IMR-90 (cell line): ENCODE measurements at regions not wholly inside any gene's neighbourhood (a gene's known extent, or its start where the extent isn't known, plus 50 kb on each side); places are given as distances from the start of the nearest gene placed in this dataset.

Experiments used
- ATAC-seq: fragments of 200-7000 bp; cut with Tn5 transposase; 2 replicates; pipeline ENCODE4 v1.9.1; 2020; ENCODE audit warnings: low read depth, mild to moderate bottlenecking, moderate library complexity
- BruUV-seq: library from RNA; stranded (reverse); fragments of 400-500 nt; replicated peaks from 2 replicates; lab custom pipeline; 2021; lab: Mats Ljungman, UMichigan
- CTCF ChIA-PET: fragments of 300-600 bp; formaldehyde crosslinking; extraction: SDS; loops from one replicate; lab custom pipeline; 2021; ENCODE audit warnings: antibody characterized with exemption; lab: Yijun Ruan, JAX
- POLR2A ChIA-PET: fragments of 300-600 bp; sonication (Branson Sonifier 250); formaldehyde crosslinking; loops from one replicate; lab custom pipeline; 2022; ENCODE audit warnings: antibody characterized with exemption; ENCODE audit not compliant: unreplicated experiment; lab: Charles Lee
- DNase-seq: peaks from one replicate; pipeline ENCODE4 v3.0.0; 2013
- H2AFZ ChIP-seq: replicated peaks from 2 replicates; pipeline ENCODE3; 2013; ENCODE audit warnings: low read length, mild to moderate bottlenecking; ENCODE audit not compliant: poor library complexity
- H2AK5ac ChIP-seq: 2 replicates; pipeline ENCODE4 v1.6.1; 2013; ENCODE audit warnings: low read depth, low read length, inconsistent platforms
- H2AK9ac ChIP-seq: replicated peaks from 2 replicates; pipeline ENCODE3; 2013; ENCODE audit warnings: mild to moderate bottlenecking, low read depth, low read length, moderate library complexity; ENCODE audit not compliant: poor library complexity
- H2BK120ac ChIP-seq: 2 replicates; pipeline ENCODE4 v1.6.1; 2013; ENCODE audit warnings: low read depth, low read length, inconsistent platforms
- H2BK15ac ChIP-seq: 3 replicates; pipeline ENCODE4 v1.6.1; 2013; ENCODE audit warnings: low read depth, low read length, inconsistent platforms
- H2BK20ac ChIP-seq: 2 replicates; pipeline ENCODE4 v1.6.1; 2013; ENCODE audit warnings: low read depth, mild to moderate bottlenecking, inconsistent platforms, low read length, moderate library complexity
- H2BK5ac ChIP-seq: 2 replicates; pipeline ENCODE4 v1.6.1; 2013; ENCODE audit warnings: mild to moderate bottlenecking, low read depth, low read length, inconsistent platforms; ENCODE audit not compliant: poor library complexity, severe bottlenecking
- H3K14ac ChIP-seq: replicated peaks from 2 replicates; pipeline ENCODE4 v1.6.1; 2013; ENCODE audit warnings: low read depth, low read length, inconsistent platforms
- H3K18ac ChIP-seq: 2 replicates; pipeline ENCODE4 v1.6.1; 2013; ENCODE audit warnings: low read depth, low read length, control low read depth
- H3K23ac ChIP-seq: 2 replicates; pipeline ENCODE4 v1.6.1; 2013; ENCODE audit warnings: low read depth, low read length, inconsistent platforms
- H3K27ac ChIP-seq: 2 replicates; pipeline ENCODE4 v1.5.1; 2013; ENCODE audit warnings: mild to moderate bottlenecking, control low read depth, low read length; ENCODE audit not compliant: insufficient read depth
- H3K27me3 ChIP-seq: 2 replicates; pipeline ENCODE4 v1.6.1; 2013; ENCODE audit warnings: low read length; ENCODE audit not compliant: control insufficient read depth, insufficient read depth
- H3K36me3 ChIP-seq: 2 replicates; pipeline ENCODE4 v1.6.1; 2013; ENCODE audit warnings: low read length, mixed read lengths; ENCODE audit not compliant: control insufficient read depth, insufficient read depth
- H3K4ac ChIP-seq: 2 replicates; pipeline ENCODE4 v1.6.1; 2013; ENCODE audit warnings: low read depth, low read length, inconsistent platforms
- H3K4me1 ChIP-seq: 2 replicates; pipeline ENCODE4 v1.6.1; 2013; ENCODE audit warnings: low read length, mixed read lengths; ENCODE audit not compliant: control insufficient read depth, insufficient read depth
- H3K4me2 ChIP-seq: 2 replicates; pipeline ENCODE4 v1.6.1; 2013; ENCODE audit warnings: low read depth, mild to moderate bottlenecking, control low read depth, low read length, moderate library complexity
- H3K4me3 ChIP-seq: 2 replicates; pipeline ENCODE4 v1.5.1; 2013; ENCODE audit warnings: low read depth, mild to moderate bottlenecking, control low read depth, low read length, moderate library complexity; ENCODE audit not compliant: insufficient read depth
- H3K56ac ChIP-seq: 2 replicates; pipeline ENCODE4 v1.6.1; 2013; ENCODE audit warnings: low read length, inconsistent platforms; ENCODE audit not compliant: insufficient read depth; ENCODE audit errors: extremely low read depth
- H3K79me1 ChIP-seq, 2 experiments: 2 replicates each; pipeline ENCODE4 v1.6.1; 2013; ENCODE audit warnings: low read length in 2 of 2, inconsistent platforms in 1 of 2, low read depth in 1 of 2
- H3K9ac ChIP-seq: 2 replicates; pipeline ENCODE4 v1.6.1; 2013; ENCODE audit warnings: low read depth, low read length, control low read depth
- H3K9me1 ChIP-seq: 2 replicates; pipeline ENCODE4 v1.6.1; 2013; ENCODE audit warnings: low read length, inconsistent platforms; ENCODE audit not compliant: insufficient read depth
- H3K9me3 ChIP-seq: 2 replicates; pipeline ENCODE4 v1.6.1; 2013; ENCODE audit warnings: low read length; ENCODE audit not compliant: control insufficient read depth, insufficient read depth
- H4K20me1 ChIP-seq: 2 replicates; pipeline ENCODE4 v1.6.1; 2013; ENCODE audit warnings: low read length, inconsistent platforms; ENCODE audit not compliant: insufficient read depth
- H4K5ac ChIP-seq: 2 replicates; pipeline ENCODE4 v1.6.1; 2013; ENCODE audit warnings: mild to moderate bottlenecking, low read depth, low read length, control low read depth
- H4K8ac ChIP-seq, 2 experiments: 2 replicates each; pipeline ENCODE4 v1.6.1; 2013; ENCODE audit warnings: low read depth in 2 of 2, low read length in 2 of 2, control low read depth in 1 of 2, inconsistent platforms in 1 of 2
- H4K91ac ChIP-seq: 2 replicates; pipeline ENCODE4 v1.6.1; 2013; ENCODE audit warnings: low read depth, low read length, inconsistent platforms; ENCODE audit not compliant: insufficient read depth
- BHLHE40 ChIP-seq: fragments of 150-350 bp; IDR thresholded peaks from 2 replicates; pipeline ENCODE4 v1.6.1; 2016; ENCODE audit warnings: mild to moderate bottlenecking, low read depth, low read length
- CEBPB ChIP-seq: IDR thresholded peaks from 2 replicates; pipeline ENCODE4 v1.6.1; 2012; ENCODE audit warnings: low read depth, low read length, improper control_type of control experiment
- CHD1 ChIP-seq: IDR thresholded peaks from 2 replicates; pipeline ENCODE4 v1.6.1; 2012; ENCODE audit warnings: low read depth, low read length, improper control_type of control experiment
- CTCF ChIP-seq: conservative IDR thresholded peaks from 2 replicates; pipeline ENCODE4 v1.5.1; 2012; ENCODE audit warnings: mild to moderate bottlenecking, low read depth, low read length, improper control_type of control experiment
- ELK1 ChIP-seq: fragments of 150-350 bp; IDR thresholded peaks from 2 replicates; pipeline ENCODE4 v1.6.1; 2016; ENCODE audit warnings: low read depth, mild to moderate bottlenecking, low read length, moderate library complexity, borderline replicate concordance
- FOS ChIP-seq: fragments of 150-350 bp; IDR thresholded peaks from 2 replicates; pipeline ENCODE4 v1.6.1; 2016; ENCODE audit warnings: low read depth, low read length
- MAFK ChIP-seq: IDR thresholded peaks from 2 replicates; pipeline ENCODE4 v1.6.1; 2012; ENCODE audit warnings: low read depth, low read length, improper control_type of control experiment
- MAZ ChIP-seq: IDR thresholded peaks from 2 replicates; pipeline ENCODE4 v1.6.1; 2012; ENCODE audit warnings: low read depth, mild to moderate bottlenecking, low read length, improper control_type of control experiment, moderate library complexity, borderline replicate concordance
- MXI1 ChIP-seq: IDR thresholded peaks from 2 replicates; pipeline ENCODE4 v1.6.1; 2012; ENCODE audit warnings: low read depth, mild to moderate bottlenecking, low read length, moderate library complexity, borderline replicate concordance
- NFE2L2 ChIP-seq: fragments of 150-350 bp; IDR thresholded peaks from 2 replicates; pipeline ENCODE4 v1.6.1; 2016; ENCODE audit warnings: low read depth, mild to moderate bottlenecking, low read length
- POLR2A ChIP-seq: IDR thresholded peaks from 2 replicates; pipeline ENCODE4 v1.6.1; 2012; ENCODE audit warnings: mild to moderate bottlenecking, low read depth, low read length
- RAD21 ChIP-seq: IDR thresholded peaks from 2 replicates; pipeline ENCODE4 v1.6.1; 2012; ENCODE audit warnings: low read length, improper control_type of control experiment
- RCOR1 ChIP-seq: IDR thresholded peaks from 2 replicates; pipeline ENCODE4 v1.6.1; 2012; ENCODE audit warnings: mild to moderate bottlenecking, low read length, improper control_type of control experiment; ENCODE audit not compliant: insufficient replicate concordance
- RFX5 ChIP-seq: IDR thresholded peaks from 2 replicates; pipeline ENCODE4 v1.8.0; 2012; ENCODE audit warnings: low read depth, mild to moderate bottlenecking, low read length, moderate library complexity
- SMC3 ChIP-seq: fragments of 150-350 bp; IDR thresholded peaks from 2 replicates; pipeline ENCODE4 v1.6.1; 2016; ENCODE audit warnings: low read depth, mild to moderate bottlenecking, antibody characterized with exemption, low read length, moderate library complexity
- USF2 ChIP-seq: fragments of 150-350 bp; IDR thresholded peaks from 2 replicates; pipeline ENCODE4 v1.6.1; 2017; ENCODE audit warnings: mild to moderate bottlenecking, antibody characterized with exemption, low read length, low read depth
- WGBS, 2 experiments: methylation state at CpG; one replicate each; pipeline versions ENCODE4 v1.1.5 to v1.1.7; 2013; ENCODE audit warnings: missing lambda C conversion rate in 2 of 2; ENCODE audit not compliant: insufficient read length in 1 of 2; ENCODE audit errors: extremely low coverage in 2 of 2; 5-methylcytosine and 5-hydroxymethylcytosine counted together
- dilution Hi-C: fragments of 300-500 bp; cut with HindIII; formaldehyde crosslinking; loops from one replicate; pipeline ENCODE4 v1.14.3; 2018; ENCODE audit warnings: low sequenced_read_pairs; ENCODE audit not compliant: unreplicated experiment
- in situ Hi-C: fragments of 300-500 bp; cut with MboI; formaldehyde crosslinking; loops from 3 replicates; pipeline ENCODE4 v1.14.3; 2019; ENCODE audit warnings: low sequenced_read_pairs, inconsistent platforms, mixed read lengths
- intact Hi-C: fragments of 100-400 bp; cut with micrococcal nuclease; formaldehyde crosslinking; loops from 2 replicates; pipeline ENCODE4 v1.10.0; 2022

- DNase-seq: no peak
- no peak overlapping the region for H2BK20ac ChIP-seq
- H3K56ac ChIP-seq: no peak overlapping the region
- no peak overlapping the region for H3K27ac ChIP-seq
- H3K4ac ChIP-seq: no peak overlapping the region
- no peak overlapping the region for H2BK15ac ChIP-seq
- no peak for ATAC-seq
- no peak overlapping the region for H2BK5ac ChIP-seq
- H3K14ac ChIP-seq: peak overlapping the region; percentile 45; the same call in 1 of the 2 replicates
- dilution Hi-C loops (no loop called here), in situ Hi-C loops (no loop called here), intact Hi-C loops (no loop called here)
- no peak overlapping the region for H3K9ac ChIP-seq
- POLR2A ChIA-PET: no interaction called here
- no peak overlapping the region for H3K23ac ChIP-seq
- H4K5ac ChIP-seq: no peak overlapping the region
- peaks cover 4% of the 10 kb centered on the region; the same call in 1 of the 2 replicates for H3K4me1 ChIP-seq
- WGBS, 2 experiments: no CpG with 5 or more reads among the region's 3 CpGs
- H3K79me1 ChIP-seq: no peaks in the 10 kb centered on the region
- no peaks in the 10 kb centered on the region for H3K36me3 ChIP-seq
- CTCF ChIA-PET: interaction anchor here (0.6 to 0.8 kb wide), 2 partner anchors 20 to 71 kb away, joined by 3 to 4 read pairs; no protein-coding TSS in a partner anchor
- H3K9me3 ChIP-seq: no peaks in the 10 kb centered on the region; the same call in 1 of the 2 replicates
- no peak overlapping the region for H3K4me3 ChIP-seq
- no TSS peak for BruUV-seq
- no peaks in the 10 kb centered on the region for H4K20me1 ChIP-seq
- no peak for TF ChIP-seq CHD1
- TF ChIP-seq MAFK: no peak
- TF ChIP-seq SMC3: no peak
- TF ChIP-seq RFX5: no peak
- TF ChIP-seq NFE2L2: no peak
- TF ChIP-seq CTCF: no peak
- no peak for TF ChIP-seq USF2
- no peak for TF ChIP-seq ELK1
- no peak for TF ChIP-seq FOS
- no peak for TF ChIP-seq MXI1
- TF ChIP-seq MAZ: no peak
- TF ChIP-seq RCOR1: no peak
- TF ChIP-seq BHLHE40: no peak
- TF ChIP-seq RAD21: no peak
- no peak for TF ChIP-seq POLR2A
- no peak for TF ChIP-seq CEBPB
- H4K91ac ChIP-seq: no peak overlapping the region
- no peak overlapping the region for H2AK5ac ChIP-seq
- H3K9me1 ChIP-seq: peaks cover 3% of the 10 kb centered on the region; the same call in 1 of the 2 replicates
- H3K4me2 ChIP-seq: no peak overlapping the region
- no peak overlapping the region for H3K18ac ChIP-seq
- H3K27me3 ChIP-seq: no peaks in the 10 kb centered on the region
- no peak overlapping the region for H4K8ac ChIP-seq
- H2AK9ac ChIP-seq: no peak overlapping the region
- no peak overlapping the region for H2AFZ ChIP-seq
- no peak overlapping the region for H2BK120ac ChIP-seq
These were observed 362.8 kb downstream of the PMP22 start for GRCh38 chr17:14902297-14902696.
